ENCODE measurements at regions not wholly inside any gene's neighbourhood (a gene's known extent, or its start where the extent isn't known, plus 50 kb on each side); places are given as distances from the start of the nearest gene placed in this dataset.
"Not testable (repeated sequence)": the region's sequence is repeated elsewhere in the genome, so short reads cannot be mapped to it uniquely, and the experiment has no call there.

DNA sequence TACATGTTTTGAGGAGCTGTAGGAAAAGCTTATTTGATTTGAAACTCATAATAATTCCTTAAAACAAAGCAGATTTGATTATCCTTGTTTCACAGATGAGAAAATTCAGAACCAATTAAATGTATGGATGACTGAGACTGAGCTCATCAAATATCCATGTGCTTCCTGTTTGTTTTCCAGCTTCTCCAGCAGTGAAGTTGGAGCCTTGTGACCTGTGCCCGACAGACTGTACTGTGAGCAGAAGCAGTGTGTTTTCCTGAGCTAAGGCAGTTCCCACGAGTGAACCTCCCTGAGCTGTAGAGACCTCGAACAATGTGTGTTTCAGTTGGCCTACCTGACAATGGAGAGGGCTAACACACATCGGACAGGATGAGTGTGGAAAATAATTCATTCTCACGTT, 599.5 kb upstream of the NRSN1 start:
- Histone ChIP-seq H3K27me3 (ENCODE audit: control insufficient read depth, insufficient read depth, low read length) (no peaks in the 10 kb centered on the region), H3K27ac (ENCODE audit: low read depth, low read length) (no peak overlapping the region), H3K4me1 (ENCODE audit: control insufficient read depth, insufficient read depth, low read length) (no peaks in the 10 kb centered on the region), H3K4me3 (ENCODE audit: low read length) (no peak overlapping the region), H3K36me3 (ENCODE audit: control insufficient read depth, insufficient read depth, low read length) (no peaks in the 10 kb centered on the region), H3K9ac (ENCODE audit: low read length) (no peak overlapping the region)

GRCh38 chr6:23529902-23530301, 596.1 kb upstream of the NRSN1 start:
- Histone ChIP-seq H3K9ac (ENCODE audit: low read length) (no peak overlapping the region), H3K4me1 (ENCODE audit: control insufficient read depth, insufficient read depth, low read length) (no peaks in the 10 kb centered on the region), H3K36me3 (ENCODE audit: control insufficient read depth, insufficient read depth, low read length) (no peaks in the 10 kb centered on the region), H3K27ac (ENCODE audit: low read depth, low read length) (no peak overlapping the region), H3K27me3 (ENCODE audit: control insufficient read depth, insufficient read depth, low read length) (no peaks in the 10 kb centered on the region), H3K4me3 (ENCODE audit: low read length) (no peak overlapping the region)

DNA sequence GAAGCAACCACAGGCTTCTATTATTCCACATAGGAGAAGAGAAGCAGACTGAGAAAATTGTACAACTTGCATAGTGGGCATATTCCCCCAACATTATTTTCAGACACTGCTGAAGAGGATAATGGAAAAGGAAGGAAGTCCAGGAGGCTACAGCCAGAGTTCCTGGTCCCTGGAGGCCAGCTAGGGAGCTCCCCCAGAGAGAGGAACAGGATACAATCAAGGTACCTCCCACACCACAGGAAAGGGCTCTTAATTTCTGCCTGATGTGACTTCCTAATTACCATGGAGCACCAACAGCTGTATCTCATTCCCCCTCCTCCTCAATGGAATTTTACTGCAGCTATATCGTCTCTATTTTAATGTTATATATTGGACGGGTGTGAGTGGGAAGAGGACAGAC, 594.3 kb upstream of the NRSN1 start:
- H3K36me3 ChIP-seq (ENCODE audit: control insufficient read depth, insufficient read depth, low read length) = no peaks in the 10 kb centered on the region
- H3K9ac ChIP-seq (ENCODE audit: low read length) = no peak overlapping the region
- H3K4me3 ChIP-seq (ENCODE audit: low read length) = no peak overlapping the region
- H3K27ac ChIP-seq (ENCODE audit: low read depth, low read length) = no peak overlapping the region
- no peaks in the 10 kb centered on the region for H3K4me1 ChIP-seq (ENCODE audit: control insufficient read depth, insufficient read depth, low read length)
- no peaks in the 10 kb centered on the region for H3K27me3 ChIP-seq (ENCODE audit: control insufficient read depth, insufficient read depth, low read length)

GRCh38 chr6:23532227-23532626, 593.8 kb upstream of the NRSN1 start:
- no peak overlapping the region for H3K4me3 ChIP-seq (ENCODE audit: low read length)
- H3K27me3 ChIP-seq (ENCODE audit: control insufficient read depth, insufficient read depth, low read length) = no peaks in the 10 kb centered on the region
- no peak overlapping the region for H3K27ac ChIP-seq (ENCODE audit: low read depth, low read length)
- no peaks in the 10 kb centered on the region for H3K36me3 ChIP-seq (ENCODE audit: control insufficient read depth, insufficient read depth, low read length)
- H3K9ac ChIP-seq (ENCODE audit: low read length) = no peak overlapping the region
- no peaks in the 10 kb centered on the region for H3K4me1 ChIP-seq (ENCODE audit: control insufficient read depth, insufficient read depth, low read length)

- H3K9ac ChIP-seq (ENCODE audit: low read length) = no peak overlapping the region
- no peaks in the 10 kb centered on the region for H3K4me1 ChIP-seq (ENCODE audit: control insufficient read depth, insufficient read depth, low read length)
- no peaks in the 10 kb centered on the region for H3K36me3 ChIP-seq (ENCODE audit: control insufficient read depth, insufficient read depth, low read length)
- no peak overlapping the region for H3K27ac ChIP-seq (ENCODE audit: low read depth, low read length)
- no peaks in the 10 kb centered on the region for H3K27me3 ChIP-seq (ENCODE audit: control insufficient read depth, insufficient read depth, low read length)
- no peak overlapping the region for H3K4me3 ChIP-seq (ENCODE audit: low read length)
These were observed 592.7 kb upstream of the NRSN1 start for GRCh38 chr6:23533311-23533710.

- no peak overlapping the region for H3K9ac ChIP-seq (ENCODE audit: low read length)
- no peaks in the 10 kb centered on the region for H3K27me3 ChIP-seq (ENCODE audit: control insufficient read depth, insufficient read depth, low read length)
- no peaks in the 10 kb centered on the region for H3K4me1 ChIP-seq (ENCODE audit: control insufficient read depth, insufficient read depth, low read length)
- no peak overlapping the region for H3K4me3 ChIP-seq (ENCODE audit: low read length)
- no peak overlapping the region for H3K27ac ChIP-seq (ENCODE audit: low read depth, low read length)
- no peaks in the 10 kb centered on the region for H3K36me3 ChIP-seq (ENCODE audit: control insufficient read depth, insufficient read depth, low read length)
These were observed 592.1 kb upstream of the NRSN1 start for GRCh38 chr6:23533944-23534343.

- Histone ChIP-seq H3K36me3 (ENCODE audit: control insufficient read depth, insufficient read depth, low read length) (no peaks in the 10 kb centered on the region), H3K4me1 (ENCODE audit: control insufficient read depth, insufficient read depth, low read length) (no peaks in the 10 kb centered on the region), H3K27me3 (ENCODE audit: control insufficient read depth, insufficient read depth, low read length) (no peaks in the 10 kb centered on the region), H3K9ac (ENCODE audit: low read length) (no peak overlapping the region), H3K4me3 (ENCODE audit: low read length) (no peak overlapping the region), H3K27ac (ENCODE audit: low read depth, low read length) (no peak overlapping the region)
These were observed 591.7 kb upstream of the NRSN1 start for GRCh38 chr6:23534351-23534750.

DNA sequence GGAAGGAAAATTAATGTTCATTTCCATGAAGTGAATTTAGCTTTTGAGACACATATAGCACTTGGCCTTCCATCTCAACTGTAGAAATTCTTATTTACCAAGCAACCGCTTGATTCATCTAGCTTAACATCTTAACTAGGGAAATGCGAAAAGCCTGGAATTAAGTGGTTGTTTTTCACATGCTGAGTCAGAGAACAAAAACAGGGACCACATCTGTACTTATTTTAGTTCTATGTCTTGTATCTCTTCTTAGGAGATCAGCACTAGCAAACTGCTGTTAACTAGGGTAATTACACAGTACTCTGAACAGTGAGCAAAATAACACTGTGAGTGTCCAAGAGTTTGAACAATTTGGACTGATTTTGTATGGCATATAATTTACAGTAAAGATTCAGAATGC, 590.9 kb upstream of the NRSN1 start:
- H3K36me3 ChIP-seq (ENCODE audit: control insufficient read depth, insufficient read depth, low read length) = no peaks in the 10 kb centered on the region
- no peak overlapping the region for H3K9ac ChIP-seq (ENCODE audit: low read length)
- no peaks in the 10 kb centered on the region for H3K27me3 ChIP-seq (ENCODE audit: control insufficient read depth, insufficient read depth, low read length)
- no peak overlapping the region for H3K4me3 ChIP-seq (ENCODE audit: low read length)
- no peaks in the 10 kb centered on the region for H3K4me1 ChIP-seq (ENCODE audit: control insufficient read depth, insufficient read depth, low read length)
- H3K27ac ChIP-seq (ENCODE audit: low read depth, low read length) = no peak overlapping the region

- Histone ChIP-seq H3K9ac (ENCODE audit: low read length) (no peak overlapping the region), H3K4me3 (ENCODE audit: low read length) (no peak overlapping the region), H3K27ac (ENCODE audit: low read depth, low read length) (no peak overlapping the region), H3K27me3 (ENCODE audit: control insufficient read depth, insufficient read depth, low read length) (no peaks in the 10 kb centered on the region), H3K4me1 (ENCODE audit: control insufficient read depth, insufficient read depth, low read length) (no peaks in the 10 kb centered on the region), H3K36me3 (ENCODE audit: control insufficient read depth, insufficient read depth, low read length) (no peaks in the 10 kb centered on the region)
These were observed 588.2 kb upstream of the NRSN1 start for GRCh38 chr6:23537828-23538227.

- H3K36me3 ChIP-seq (ENCODE audit: control insufficient read depth, insufficient read depth, low read length) = no peaks in the 10 kb centered on the region
- H3K4me3 ChIP-seq (ENCODE audit: low read length) = no peak overlapping the region
- no peaks in the 10 kb centered on the region for H3K4me1 ChIP-seq (ENCODE audit: control insufficient read depth, insufficient read depth, low read length)
- no peaks in the 10 kb centered on the region for H3K27me3 ChIP-seq (ENCODE audit: control insufficient read depth, insufficient read depth, low read length)
- H3K27ac ChIP-seq (ENCODE audit: low read depth, low read length) = no peak overlapping the region
- H3K9ac ChIP-seq (ENCODE audit: low read length) = no peak overlapping the region
These were observed 578.2 kb upstream of the NRSN1 start for GRCh38 chr6:23547851-23548250.

DNA sequence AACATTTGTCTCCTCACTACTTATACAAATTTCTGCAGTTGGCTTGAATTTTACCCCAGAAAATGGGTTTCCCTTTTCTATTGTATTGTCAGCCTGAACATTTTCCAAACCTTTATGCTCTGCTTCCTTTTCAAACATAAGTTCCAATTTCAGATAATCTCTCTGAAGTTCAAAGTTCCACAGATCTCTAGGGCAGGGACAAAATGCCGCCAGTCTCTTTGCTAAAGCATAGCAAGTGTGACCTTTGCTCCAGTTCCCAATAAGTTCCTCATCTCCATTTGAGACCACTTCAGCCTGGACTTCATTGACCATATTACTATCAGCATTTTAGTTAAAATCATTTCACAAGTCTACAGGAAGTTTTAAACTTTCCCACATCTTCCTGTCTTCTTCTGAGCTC, 571.1 kb upstream of the NRSN1 start:
- H3K36me3 ChIP-seq (ENCODE audit: control insufficient read depth, insufficient read depth, low read length); H3K27me3 ChIP-seq (ENCODE audit: control insufficient read depth, insufficient read depth, low read length); H3K9ac ChIP-seq (ENCODE audit: low read length); H3K4me1 ChIP-seq (ENCODE audit: control insufficient read depth, insufficient read depth, low read length); H3K27ac ChIP-seq (ENCODE audit: low read depth, low read length); H3K4me3 ChIP-seq (ENCODE audit: low read length): not testable (repeated sequence)

GRCh38 chr6:23559587-23560343, 566.2 kb upstream of the NRSN1 start:
- no peak overlapping the region for H3K4me3 ChIP-seq (ENCODE audit: low read length)
- no peak overlapping the region for H3K27ac ChIP-seq (ENCODE audit: low read depth, low read length)
- no peaks in the 10 kb centered on the region for H3K36me3 ChIP-seq (ENCODE audit: control insufficient read depth, insufficient read depth, low read length)
- H3K9ac ChIP-seq (ENCODE audit: low read length) = no peak overlapping the region
- H3K27me3 ChIP-seq (ENCODE audit: control insufficient read depth, insufficient read depth, low read length) = no peaks in the 10 kb centered on the region
- H3K4me1 ChIP-seq (ENCODE audit: control insufficient read depth, insufficient read depth, low read length) = no peaks in the 10 kb centered on the region

DNA sequence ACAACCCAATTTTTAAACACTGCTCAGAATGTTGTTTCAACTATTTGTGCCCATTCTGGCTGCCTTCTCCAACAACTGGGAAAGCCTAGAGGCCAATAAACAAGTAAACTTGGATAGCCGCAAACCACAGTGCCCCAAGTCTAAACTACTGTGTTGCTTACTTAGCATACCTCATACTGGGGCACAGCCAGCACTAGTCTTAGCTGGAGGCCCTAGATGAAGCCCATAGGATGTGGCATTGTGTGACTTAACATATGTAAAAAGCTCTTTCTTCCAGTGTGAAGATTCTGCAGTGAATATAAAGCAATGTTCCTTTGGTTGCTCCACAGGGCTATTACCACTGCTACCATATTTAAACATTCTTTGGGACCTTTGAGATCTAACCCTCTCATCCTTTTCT, 564.3 kb upstream of the NRSN1 start:
- Histone ChIP-seq H3K27me3 (ENCODE audit: control insufficient read depth, insufficient read depth, low read length) (no peaks in the 10 kb centered on the region), H3K4me1 (ENCODE audit: control insufficient read depth, insufficient read depth, low read length) (no peaks in the 10 kb centered on the region), H3K27ac (ENCODE audit: low read depth, low read length) (no peak overlapping the region), H3K9ac (ENCODE audit: low read length) (no peak overlapping the region), H3K36me3 (ENCODE audit: control insufficient read depth, insufficient read depth, low read length) (no peaks in the 10 kb centered on the region), H3K4me3 (ENCODE audit: low read length) (no peak overlapping the region)
